ENCODE measurements at regions not wholly inside any gene's neighbourhood (a gene's known extent, or its start where the extent isn't known, plus 50 kb on each side); places are given as distances from the start of the nearest gene placed in this dataset.

DNA sequence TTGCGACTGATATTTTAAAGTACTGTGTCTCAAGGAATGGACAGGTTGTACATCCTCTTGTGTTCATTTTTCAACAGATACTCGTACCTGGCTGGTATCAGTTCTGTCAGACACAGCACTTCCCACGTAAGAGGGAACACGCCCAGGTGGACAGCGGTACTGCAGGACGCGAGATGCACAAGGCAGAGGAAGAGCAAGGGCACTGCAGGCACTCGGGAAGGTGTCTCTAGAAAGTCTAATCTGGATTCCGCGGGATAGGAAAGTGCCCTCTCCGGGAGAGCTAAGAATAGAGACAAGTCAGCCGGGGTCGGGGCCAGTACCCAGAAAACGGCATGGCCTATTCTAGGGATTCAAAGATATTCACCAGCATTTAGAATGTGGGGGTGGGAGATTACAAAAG lies 94.2 kb upstream of the MBOAT1 start:
- CTCF ChIA-PET = no interaction called here
- intact Hi-C loops (cut with micrococcal nuclease; ENCODE audit: unreplicated experiment) = no loop called here

DNA sequence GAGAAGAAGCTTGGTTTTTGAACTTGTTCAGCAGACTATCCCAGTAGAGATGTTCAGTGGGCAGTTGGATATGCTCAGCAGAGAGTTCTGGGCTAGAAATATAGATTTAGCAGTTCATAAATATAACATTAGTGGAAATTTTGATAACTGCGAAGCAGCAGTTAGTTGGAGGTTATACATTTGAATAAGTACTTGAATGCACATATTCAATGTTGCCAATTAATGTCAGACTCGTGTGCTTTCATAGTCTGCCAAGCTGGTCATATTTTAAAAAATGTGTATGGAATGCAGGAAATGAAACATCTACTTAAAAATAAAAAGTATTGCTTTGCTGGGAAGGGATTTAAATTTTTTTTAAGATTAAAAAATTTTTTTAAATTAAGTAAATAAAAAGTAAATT lies 92.5 kb upstream of the E2F3 start:
- no peaks in the 10 kb centered on the region for H4K20me1 ChIP-seq (ENCODE audit: insufficient read depth)
- no peaks in the 10 kb centered on the region for H3K9me3 ChIP-seq (ENCODE audit: insufficient read depth, low read depth)
- intact Hi-C loops (cut with micrococcal nuclease; ENCODE audit: unreplicated experiment) = no loop called here
- no peak for TF ChIP-seq EZH2 (IDR thresholded peaks at IDR 0.05; ENCODE audit: low read depth)
- TF ChIP-seq, protein P1, sequence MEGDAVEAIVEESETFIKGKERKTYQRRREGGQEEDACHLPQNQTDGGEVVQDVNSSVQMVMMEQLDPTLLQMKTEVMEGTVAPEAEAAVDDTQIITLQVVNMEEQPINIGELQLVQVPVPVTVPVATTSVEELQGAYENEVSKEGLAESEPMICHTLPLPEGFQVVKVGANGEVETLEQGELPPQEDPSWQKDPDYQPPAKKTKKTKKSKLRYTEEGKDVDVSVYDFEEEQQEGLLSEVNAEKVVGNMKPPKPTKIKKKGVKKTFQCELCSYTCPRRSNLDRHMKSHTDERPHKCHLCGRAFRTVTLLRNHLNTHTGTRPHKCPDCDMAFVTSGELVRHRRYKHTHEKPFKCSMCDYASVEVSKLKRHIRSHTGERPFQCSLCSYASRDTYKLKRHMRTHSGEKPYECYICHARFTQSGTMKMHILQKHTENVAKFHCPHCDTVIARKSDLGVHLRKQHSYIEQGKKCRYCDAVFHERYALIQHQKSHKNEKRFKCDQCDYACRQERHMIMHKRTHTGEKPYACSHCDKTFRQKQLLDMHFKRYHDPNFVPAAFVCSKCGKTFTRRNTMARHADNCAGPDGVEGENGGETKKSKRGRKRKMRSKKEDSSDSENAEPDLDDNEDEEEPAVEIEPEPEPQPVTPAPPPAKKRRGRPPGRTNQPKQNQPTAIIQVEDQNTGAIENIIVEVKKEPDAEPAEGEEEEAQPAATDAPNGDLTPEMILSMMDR (conservative IDR thresholded peaks at IDR 0.05) = no peak
- H3K4me2 ChIP-seq = no peak overlapping the region
- BruUV-seq (replicated peaks) = no TSS peak
- CTCF ChIA-PET = no interaction called here
- no peaks in the 10 kb centered on the region; the same call in 1 of the 2 replicates for H3K27me3 ChIP-seq (ENCODE audit: insufficient read depth, low read depth)
- no peaks in the 10 kb centered on the region for H3K79me2 ChIP-seq (ENCODE audit: low read depth)
- POLR2A ChIA-PET (ENCODE audit: unreplicated experiment) = no interaction called here
- H3K4me3 ChIP-seq = no peak overlapping the region
- no peak for DNase-seq
- no peaks in the 10 kb centered on the region for H3K9me2 ChIP-seq (ENCODE audit: insufficient read depth)
- H2AFZ ChIP-seq = no peak overlapping the region
- H3K36me3 ChIP-seq (ENCODE audit: low read depth) = no peaks in the 10 kb centered on the region
- H3K27ac ChIP-seq = no peak overlapping the region
- no peaks in the 10 kb centered on the region for H3F3A ChIP-seq (ENCODE audit: insufficient read depth, low read depth)
- no peaks in the 10 kb centered on the region for H3K4me1 ChIP-seq (replicated peaks; ENCODE audit: insufficient read depth)

More for the DNA sequence above, 94.2 kb upstream of the MBOAT1 start:
- no peaks in the 10 kb centered on the region for H3K9me3 ChIP-seq (ENCODE audit: insufficient read depth, low read depth)
- no peaks in the 10 kb centered on the region for H3K9me2 ChIP-seq (ENCODE audit: insufficient read depth)
- H3K27ac ChIP-seq = no peak overlapping the region
- no peak overlapping the region for H3K4me3 ChIP-seq
- no peak overlapping the region for H2AFZ ChIP-seq
- no peaks in the 10 kb centered on the region for H3F3A ChIP-seq (ENCODE audit: insufficient read depth, low read depth)
- H3K4me2 ChIP-seq = no peak overlapping the region
- TF ChIP-seq, protein P1 (conservative IDR thresholded peaks at IDR 0.05) = no peak
- BruUV-seq (replicated peaks) = no TSS peak
- no peaks in the 10 kb centered on the region for H3K79me2 ChIP-seq (ENCODE audit: low read depth)
- no peaks in the 10 kb centered on the region for H3K27me3 ChIP-seq (ENCODE audit: insufficient read depth, low read depth)
- H4K20me1 ChIP-seq (ENCODE audit: insufficient read depth) = no peaks in the 10 kb centered on the region
- no peaks in the 10 kb centered on the region for H3K4me1 ChIP-seq (replicated peaks; ENCODE audit: insufficient read depth)
- POLR2A ChIA-PET (ENCODE audit: unreplicated experiment) = no interaction called here
- DNase-seq = no peak
- H3K36me3 ChIP-seq (ENCODE audit: low read depth) = no peaks in the 10 kb centered on the region

DNA sequence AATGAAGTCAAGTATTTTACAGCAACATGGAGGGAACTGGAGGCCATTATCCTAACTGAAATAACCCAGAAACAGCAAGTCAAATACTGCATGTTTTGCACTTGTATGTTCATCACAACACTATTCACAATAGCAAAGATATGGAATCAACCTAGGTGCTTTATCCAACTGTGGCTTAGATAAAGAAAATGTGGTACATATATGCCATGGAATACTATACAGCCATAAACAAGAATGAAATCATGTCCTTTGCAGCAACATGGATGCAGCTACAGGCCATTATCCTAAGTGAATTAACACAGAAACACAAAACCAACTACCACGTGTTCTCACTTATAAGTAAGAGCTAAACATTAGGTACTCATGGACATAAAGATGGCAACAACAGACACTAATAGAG lies 91.5 kb upstream of the E2F3 start:
- Histone ChIP-seq H3K79me2 (ENCODE audit: low read depth) (no peaks in the 10 kb centered on the region), H3K9me3 (ENCODE audit: insufficient read depth, low read depth) (no peaks in the 10 kb centered on the region), H4K20me1 (ENCODE audit: insufficient read depth) (no peaks in the 10 kb centered on the region; the same call in 1 of the 2 replicates), H3K27ac (no peak overlapping the region), H2AFZ (no peak overlapping the region), H3K4me2 (no peak overlapping the region), H3K4me1 (replicated peaks; ENCODE audit: insufficient read depth) (no peaks in the 10 kb centered on the region), H3K27me3 (ENCODE audit: insufficient read depth, low read depth) (no peaks in the 10 kb centered on the region; the same call in 1 of the 2 replicates), H3K9me2 (ENCODE audit: insufficient read depth) (no peaks in the 10 kb centered on the region), H3K36me3 (ENCODE audit: low read depth) (no peaks in the 10 kb centered on the region), H3F3A (ENCODE audit: insufficient read depth, low read depth) (no peaks in the 10 kb centered on the region), H3K4me3 (no peak overlapping the region)
- intact Hi-C loops (cut with micrococcal nuclease; ENCODE audit: unreplicated experiment) = no loop called here
- BruUV-seq (replicated peaks) = no TSS peak
- ChIA-PET CTCF (no interaction called here), POLR2A (ENCODE audit: unreplicated experiment) (no interaction called here)
- no peak for DNase-seq
- TF ChIP-seq, protein P1 (conservative IDR thresholded peaks at IDR 0.05) = no peak
- TF ChIP-seq EZH2 (IDR thresholded peaks at IDR 0.05; ENCODE audit: low read depth) = no peak
